HEK293 (cell line): ENCODE measurements at regions not wholly inside any gene's neighbourhood (a gene's known extent, or its start where the extent isn't known, plus 50 kb on each side); places are given as distances from the start of the nearest gene placed in this dataset.

Experiments
- CTCF ChIA-PET: fragments of 350-600 bp; formaldehyde crosslinking; extraction: SDS; loops from one replicate; lab custom pipeline; 2021; ENCODE audit warnings: antibody characterized with exemption; lab: Yijun Ruan, JAX
- POLR2A ChIA-PET: fragments of 300-600 bp; formaldehyde crosslinking; extraction: SDS; loops from one replicate; lab custom pipeline; 2020; ENCODE audit warnings: antibody characterized with exemption, inconsistent platforms; lab: Yijun Ruan, JAX
- H3K27ac ChIP-seq: fragments of 200-500 bp; sonication (Bioruptor generic); 2 replicates; pipeline ENCODE4 v1.5.1; 2014; ENCODE audit warnings: low read depth, low read length, control low read depth, inconsistent platforms; ENCODE audit errors: extremely low read depth
- H3K36me3 ChIP-seq, 2 experiments: fragments of 200-500 bp in 1 of 2; sonication (Bioruptor generic) in 1 of 2; 1 replicate in 1 of 2; 2 replicates in 1 of 2; pipeline ENCODE4 v1.5.1; 2014 to 2017; ENCODE audit warnings: inconsistent platforms in 2 of 2, low read length in 2 of 2; ENCODE audit not compliant: control insufficient read depth in 2 of 2, insufficient read depth in 1 of 2
- H3K4me1 ChIP-seq: fragments of 200-500 bp; sonication (Bioruptor generic); 2 replicates; pipeline ENCODE4 v1.5.1; 2014; ENCODE audit warnings: mild to moderate bottlenecking, low read length, inconsistent platforms; ENCODE audit not compliant: control insufficient read depth, insufficient read depth
- H3K4me3 ChIP-seq: 2 replicates; pipeline ENCODE4 v1.5.1; 2011; ENCODE audit warnings: low read depth, mild to moderate bottlenecking, control low read depth, low read length, moderate library complexity
- H3K9me3 ChIP-seq: fragments of 200-500 bp; sonication (Bioruptor generic); 2 replicates; pipeline ENCODE4 v1.5.1; 2014; ENCODE audit warnings: low read depth, low read length, inconsistent platforms; ENCODE audit not compliant: control insufficient read depth, insufficient read depth
- ELK4 ChIP-seq: IDR thresholded peaks from 2 replicates; pipeline ENCODE4 v1.6.1; 2011; ENCODE audit warnings: mild to moderate bottlenecking, low read depth, low read length, borderline replicate concordance
- KLF17 ChIP-seq: fragments of 450-650 bp; formaldehyde crosslinking; IDR thresholded peaks from 2 replicates; pipeline ENCODE4 v1.5.1; 2016; ENCODE audit warnings: missing biosample characterization, missing genetic modification characterization
- MYNN ChIP-seq: fragments of 450-650 bp; formaldehyde crosslinking; IDR thresholded peaks from 2 replicates; pipeline ENCODE4 v1.5.1; 2016; ENCODE audit warnings: missing biosample characterization, missing genetic modification characterization, borderline replicate concordance
- REST ChIP-seq: fragments of 450-650 bp; formaldehyde crosslinking; IDR thresholded peaks from 2 replicates; pipeline ENCODE4 v1.5.1; 2016; ENCODE audit warnings: missing biosample characterization, missing genetic modification characterization
- ZBTB6 ChIP-seq: fragments of 450-650 bp; formaldehyde crosslinking; IDR thresholded peaks from 2 replicates; pipeline ENCODE4 v1.5.1; 2017; ENCODE audit warnings: missing biosample characterization, missing genetic modification characterization
- ZFP3 ChIP-seq: fragments of 450-650 bp; formaldehyde crosslinking; IDR thresholded peaks from 2 replicates; pipeline ENCODE4 v1.5.1; 2016; ENCODE audit warnings: low read depth, missing biosample characterization, missing genetic modification characterization
- ZNF140 ChIP-seq: fragments of 450-650 bp; formaldehyde crosslinking; IDR thresholded peaks from 2 replicates; pipeline ENCODE4 v1.5.1; 2016; ENCODE audit warnings: missing biosample characterization, missing genetic modification characterization
- ZNF16 ChIP-seq: fragments of 450-650 bp; formaldehyde crosslinking; IDR thresholded peaks from 2 replicates; pipeline ENCODE4 v1.5.1; 2016; ENCODE audit warnings: low read depth, missing biosample characterization, missing genetic modification characterization
- ZNF174 ChIP-seq: fragments of 450-650 bp; formaldehyde crosslinking; IDR thresholded peaks from 2 replicates; pipeline ENCODE4 v1.5.0; 2017; ENCODE audit warnings: missing biosample characterization, mild to moderate bottlenecking, missing genetic modification characterization
- ZNF18 ChIP-seq: fragments of 450-650 bp; formaldehyde crosslinking; IDR thresholded peaks from 2 replicates; pipeline ENCODE4 v1.5.1; 2016; ENCODE audit warnings: missing biosample characterization, missing genetic modification characterization
- ZNF184 ChIP-seq: fragments of 450-650 bp; IDR thresholded peaks from 2 replicates; pipeline ENCODE4 v1.5.1; 2018; ENCODE audit warnings: missing biosample characterization, mild to moderate bottlenecking, missing genetic modification characterization
- ZNF274 ChIP-seq, 2 experiments: fragments of 200-500 bp in 1 of 2; fragments of 450-650 bp in 1 of 2; sonication (Bioruptor generic) in 1 of 2; formaldehyde crosslinking in 1 of 2; IDR thresholded peaks; 2 replicates each; pipeline versions ENCODE4 v1.5.1 to v1.6.1; 2014 to 2016; ENCODE audit warnings: borderline replicate concordance in 1 of 2, inconsistent platforms in 1 of 2, low read length in 1 of 2, missing biosample characterization in 1 of 2, missing genetic modification characterization in 1 of 2
- ZNF335 ChIP-seq: fragments of 450-650 bp; formaldehyde crosslinking; conservative IDR thresholded peaks from 2 replicates; pipeline ENCODE4 v1.5.1; 2016; ENCODE audit warnings: missing biosample characterization, missing genetic modification characterization
- ZNF341 ChIP-seq: fragments of 450-650 bp; formaldehyde crosslinking; IDR thresholded peaks from 2 replicates; pipeline ENCODE4; 2016; ENCODE audit warnings: low read depth, missing biosample characterization, missing genetic modification characterization
- ZNF391 ChIP-seq: fragments of 450-650 bp; formaldehyde crosslinking; IDR thresholded peaks from 2 replicates; pipeline ENCODE4 v1.5.1; 2016; ENCODE audit warnings: low read depth, missing biosample characterization, missing genetic modification characterization, borderline replicate concordance
- ZNF416 ChIP-seq: fragments of 450-650 bp; formaldehyde crosslinking; IDR thresholded peaks from 2 replicates; pipeline ENCODE4 v1.5.1; 2016; ENCODE audit warnings: missing biosample characterization, missing genetic modification characterization
- ZNF521 ChIP-seq: fragments of 450-650 bp; formaldehyde crosslinking; IDR thresholded peaks from 2 replicates; pipeline ENCODE4 v1.5.1; 2017; ENCODE audit warnings: missing biosample characterization, mild to moderate bottlenecking, missing genetic modification characterization
- ZNF571 ChIP-seq: fragments of 450-650 bp; formaldehyde crosslinking; IDR thresholded peaks from 2 replicates; pipeline ENCODE4 v1.5.0; 2017; ENCODE audit warnings: missing biosample characterization, missing genetic modification characterization
- ZNF596 ChIP-seq: fragments of 450-650 bp; IDR thresholded peaks from 2 replicates; pipeline ENCODE4 v1.5.0; 2018; ENCODE audit warnings: missing biosample characterization, mild to moderate bottlenecking, missing genetic modification characterization, moderate library complexity
- ZNF664 ChIP-seq: fragments of 450-650 bp; formaldehyde crosslinking; IDR thresholded peaks from 2 replicates; pipeline ENCODE4 v1.5.1; 2016; ENCODE audit warnings: missing biosample characterization, missing genetic modification characterization
- ZNF704 ChIP-seq: fragments of 450-650 bp; formaldehyde crosslinking; IDR thresholded peaks from 2 replicates; pipeline ENCODE4 v1.5.1; 2016; ENCODE audit warnings: missing biosample characterization, missing genetic modification characterization
- ZNF707 ChIP-seq: fragments of 450-650 bp; formaldehyde crosslinking; IDR thresholded peaks from 2 replicates; pipeline ENCODE4 v1.5.1; 2016; ENCODE audit warnings: missing biosample characterization, missing genetic modification characterization
- ZNF747 ChIP-seq: fragments of 450-650 bp; formaldehyde crosslinking; IDR thresholded peaks from 2 replicates; pipeline ENCODE4 v1.5.1; 2016; ENCODE audit warnings: missing biosample characterization, missing genetic modification characterization
- ZNF785 ChIP-seq: fragments of 450-650 bp; formaldehyde crosslinking; IDR thresholded peaks from 2 replicates; pipeline ENCODE4 v1.5.1; 2016; ENCODE audit warnings: missing biosample characterization, missing genetic modification characterization
- ZNF843 ChIP-seq: fragments of 450-650 bp; formaldehyde crosslinking; IDR thresholded peaks from 2 replicates; pipeline ENCODE4 v1.5.1; 2016; ENCODE audit warnings: missing biosample characterization, missing genetic modification characterization
- ZXDB ChIP-seq: fragments of 450-650 bp; formaldehyde crosslinking; IDR thresholded peaks from 2 replicates; pipeline ENCODE4 v1.5.1; 2016; ENCODE audit warnings: missing biosample characterization, missing genetic modification characterization

- TF ChIP-seq ZNF664, result no peak
- TF ChIP-seq ZNF391 (tag by site-specific recombination), result no peak
- TF ChIP-seq ELK4, result no peak
- TF ChIP-seq ZNF184 (tag by site-specific recombination), result no peak
- no peak for TF ChIP-seq ZNF571 (tag by site-specific recombination)
- TF ChIP-seq ZNF335, result no peak
These were observed 180.4 kb upstream of the PKN2 start (continued) for GRCh38 chr1:88503646-88504045.

- TF ChIP-seq ZXDB, result no peak
- TF ChIP-seq ZNF707 (tag by site-specific recombination), result no peak
- TF ChIP-seq ZNF596 (tag by site-specific recombination), result no peak
- TF ChIP-seq ZNF704, result no peak
- TF ChIP-seq ZNF174 (tag by site-specific recombination), result no peak
- no peak for TF ChIP-seq ZNF335
- no peak for TF ChIP-seq ZNF843
- TF ChIP-seq ZBTB6 (tag by site-specific recombination), result no peak
- no peak for TF ChIP-seq ZNF341 (tag by site-specific recombination)
- no peak for TF ChIP-seq ZNF140 (tag by site-specific recombination)
- no peak for TF ChIP-seq ZNF16 (tag by site-specific recombination)
- H3K9me3 ChIP-seq, result no peaks in the 10 kb centered on the region
- H3K27ac ChIP-seq, result no peak overlapping the region
- H3K4me1 ChIP-seq, result no peaks in the 10 kb centered on the region
- CTCF ChIA-PET, result no interaction called here
- POLR2A ChIA-PET, result no interaction called here
- no peaks in the 10 kb centered on the region for H3K36me3 ChIP-seq
- no peak overlapping the region for H3K4me3 ChIP-seq
These were observed 179.5 kb upstream of the PKN2 start for GRCh38 chr1:88504601-88505000.

GRCh38 chr1:88509379-88509778 lies 174.7 kb upstream of the PKN2 start:
- Histone ChIP-seq H3K9me3 (no peaks in the 10 kb centered on the region), H3K27ac (no peak overlapping the region), H3K36me3 (no peaks in the 10 kb centered on the region), H3K4me1 (no peaks in the 10 kb centered on the region), H3K4me3 (no peak overlapping the region)
- TF ChIP-seq ZFP3 (tag by site-specific recombination), result no peak
- no peak for TF ChIP-seq ZNF274 (IDR thresholded peaks at IDR 0.05; ENCODE audit: low read length)
- no peak for TF ChIP-seq ZNF274 (tag by site-specific recombination; IDR thresholded peaks at IDR 0.05; ENCODE audit: borderline replicate concordance)
- TF ChIP-seq ZNF747, result no peak
- no peak for TF ChIP-seq REST
- no peak for TF ChIP-seq ZNF416 (tag by site-specific recombination)
- no peak for TF ChIP-seq ZNF391 (tag by site-specific recombination)
- no peak for TF ChIP-seq KLF17 (tag by site-specific recombination)
- TF ChIP-seq ZNF521 (tag by site-specific recombination), result no peak
- TF ChIP-seq ZNF785, result no peak
- no peak for TF ChIP-seq ZNF18
- no peak for TF ChIP-seq MYNN (tag by site-specific recombination)
- ChIA-PET CTCF (no interaction called here), POLR2A (no interaction called here)
